ENCODE measurements at regions not wholly inside any gene's neighbourhood (a gene's known extent, or its start where the extent isn't known, plus 50 kb on each side); places are given as distances from the start of the nearest gene placed in this dataset.

DNA sequence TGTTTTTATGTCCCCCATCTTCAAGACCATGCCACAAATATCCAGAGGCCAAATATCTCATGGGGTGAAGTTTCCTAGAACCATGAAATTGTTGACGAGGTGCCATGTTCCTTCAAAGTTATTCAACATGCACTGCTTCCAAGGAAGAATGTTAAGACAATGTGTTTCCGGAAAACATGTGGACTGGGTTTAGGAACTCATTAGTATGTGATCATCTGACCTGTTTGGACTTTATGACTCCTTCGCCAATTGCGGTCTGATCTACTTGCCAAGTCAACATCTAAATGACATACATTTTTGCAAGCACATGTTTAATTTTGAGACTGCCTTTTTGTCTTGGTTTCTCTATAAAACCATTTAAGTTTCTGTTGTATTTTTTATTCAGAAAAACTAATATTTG is 234.8 kb downstream of the MAF start:
- TF ChIP-seq, protein P1, sequence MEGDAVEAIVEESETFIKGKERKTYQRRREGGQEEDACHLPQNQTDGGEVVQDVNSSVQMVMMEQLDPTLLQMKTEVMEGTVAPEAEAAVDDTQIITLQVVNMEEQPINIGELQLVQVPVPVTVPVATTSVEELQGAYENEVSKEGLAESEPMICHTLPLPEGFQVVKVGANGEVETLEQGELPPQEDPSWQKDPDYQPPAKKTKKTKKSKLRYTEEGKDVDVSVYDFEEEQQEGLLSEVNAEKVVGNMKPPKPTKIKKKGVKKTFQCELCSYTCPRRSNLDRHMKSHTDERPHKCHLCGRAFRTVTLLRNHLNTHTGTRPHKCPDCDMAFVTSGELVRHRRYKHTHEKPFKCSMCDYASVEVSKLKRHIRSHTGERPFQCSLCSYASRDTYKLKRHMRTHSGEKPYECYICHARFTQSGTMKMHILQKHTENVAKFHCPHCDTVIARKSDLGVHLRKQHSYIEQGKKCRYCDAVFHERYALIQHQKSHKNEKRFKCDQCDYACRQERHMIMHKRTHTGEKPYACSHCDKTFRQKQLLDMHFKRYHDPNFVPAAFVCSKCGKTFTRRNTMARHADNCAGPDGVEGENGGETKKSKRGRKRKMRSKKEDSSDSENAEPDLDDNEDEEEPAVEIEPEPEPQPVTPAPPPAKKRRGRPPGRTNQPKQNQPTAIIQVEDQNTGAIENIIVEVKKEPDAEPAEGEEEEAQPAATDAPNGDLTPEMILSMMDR (IDR thresholded peaks at IDR 0.05), result no peak
- TF ChIP-seq NRF1 (IDR thresholded peaks at IDR 0.05; ENCODE audit: low read depth, low read length) (no peak), NFIC (IDR thresholded peaks at IDR 0.05; ENCODE audit: borderline replicate concordance) (no peak), POLR2AphosphoS5 (IDR thresholded peaks at IDR 0.05; ENCODE audit: low read depth, low read length) (no peak), TAF1 (IDR thresholded peaks at IDR 0.05; ENCODE audit: borderline replicate concordance, low read depth, low read length) (no peak), RXRA (IDR thresholded peaks at IDR 0.05; ENCODE audit: borderline replicate concordance, low read depth) (no peak)
- TF ChIP-seq, protein P2, sequence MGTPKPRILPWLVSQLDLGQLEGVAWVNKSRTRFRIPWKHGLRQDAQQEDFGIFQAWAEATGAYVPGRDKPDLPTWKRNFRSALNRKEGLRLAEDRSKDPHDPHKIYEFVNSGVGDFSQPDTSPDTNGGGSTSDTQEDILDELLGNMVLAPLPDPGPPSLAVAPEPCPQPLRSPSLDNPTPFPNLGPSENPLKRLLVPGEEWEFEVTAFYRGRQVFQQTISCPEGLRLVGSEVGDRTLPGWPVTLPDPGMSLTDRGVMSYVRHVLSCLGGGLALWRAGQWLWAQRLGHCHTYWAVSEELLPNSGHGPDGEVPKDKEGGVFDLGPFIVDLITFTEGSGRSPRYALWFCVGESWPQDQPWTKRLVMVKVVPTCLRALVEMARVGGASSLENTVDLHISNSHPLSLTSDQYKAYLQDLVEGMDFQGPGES (IDR thresholded peaks at IDR 0.05; ENCODE audit: low read depth, low read length), result no peak
- TF ChIP-seq, protein P3, sequence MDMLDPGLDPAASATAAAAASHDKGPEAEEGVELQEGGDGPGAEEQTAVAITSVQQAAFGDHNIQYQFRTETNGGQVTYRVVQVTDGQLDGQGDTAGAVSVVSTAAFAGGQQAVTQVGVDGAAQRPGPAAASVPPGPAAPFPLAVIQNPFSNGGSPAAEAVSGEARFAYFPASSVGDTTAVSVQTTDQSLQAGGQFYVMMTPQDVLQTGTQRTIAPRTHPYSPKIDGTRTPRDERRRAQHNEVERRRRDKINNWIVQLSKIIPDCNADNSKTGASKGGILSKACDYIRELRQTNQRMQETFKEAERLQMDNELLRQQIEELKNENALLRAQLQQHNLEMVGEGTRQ (IDR thresholded peaks at IDR 0.05; ENCODE audit: borderline replicate concordance, low read depth, low read length), result no peak
- TF ChIP-seq, protein P4, sequence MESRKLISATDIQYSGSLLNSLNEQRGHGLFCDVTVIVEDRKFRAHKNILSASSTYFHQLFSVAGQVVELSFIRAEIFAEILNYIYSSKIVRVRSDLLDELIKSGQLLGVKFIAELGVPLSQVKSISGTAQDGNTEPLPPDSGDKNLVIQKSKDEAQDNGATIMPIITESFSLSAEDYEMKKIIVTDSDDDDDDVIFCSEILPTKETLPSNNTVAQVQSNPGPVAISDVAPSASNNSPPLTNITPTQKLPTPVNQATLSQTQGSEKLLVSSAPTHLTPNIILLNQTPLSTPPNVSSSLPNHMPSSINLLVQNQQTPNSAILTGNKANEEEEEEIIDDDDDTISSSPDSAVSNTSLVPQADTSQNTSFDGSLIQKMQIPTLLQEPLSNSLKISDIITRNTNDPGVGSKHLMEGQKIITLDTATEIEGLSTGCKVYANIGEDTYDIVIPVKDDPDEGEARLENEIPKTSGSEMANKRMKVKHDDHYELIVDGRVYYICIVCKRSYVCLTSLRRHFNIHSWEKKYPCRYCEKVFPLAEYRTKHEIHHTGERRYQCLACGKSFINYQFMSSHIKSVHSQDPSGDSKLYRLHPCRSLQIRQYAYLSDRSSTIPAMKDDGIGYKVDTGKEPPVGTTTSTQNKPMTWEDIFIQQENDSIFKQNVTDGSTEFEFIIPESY (IDR thresholded peaks at IDR 0.05; ENCODE audit: borderline replicate concordance, low read depth), result no peak

Measured in SK-N-SH (cell line).